ENCODE measurements at regions not wholly inside any gene's neighbourhood (a gene's known extent, or its start where the extent isn't known, plus 50 kb on each side); places are given as distances from the start of the nearest gene placed in this dataset.

- no peak for TF ChIP-seq CTCF (IDR thresholded peaks at IDR 0.05)
- TF ChIP-seq HMGXB4 (CRISPR knock-in tag; IDR thresholded peaks at IDR 0.05): no peak
- no peak for TF ChIP-seq USF2 (CRISPR knock-in tag; IDR thresholded peaks at IDR 0.05)
- no peak for TF ChIP-seq ATF6 (CRISPR knock-in tag; IDR thresholded peaks at IDR 0.05)
- no peak for TF ChIP-seq CBFB (CRISPR knock-in tag; IDR thresholded peaks at IDR 0.05; ENCODE audit: low read depth)
- TF ChIP-seq NFYB (CRISPR knock-in tag; conservative IDR thresholded peaks at IDR 0.05; ENCODE audit: low read depth): no peak
- no peak for TF ChIP-seq ATF2 (CRISPR knock-in tag; IDR thresholded peaks at IDR 0.05; ENCODE audit: borderline replicate concordance, low read depth)
- no peak for TF ChIP-seq RORB (CRISPR knock-in tag; IDR thresholded peaks at IDR 0.05)
These were observed 78.6 kb upstream of the ITGB1 start for GRCh38 chr10:33036670-33037069.

All from WTC11 (cell line).